ENCODE measurements at regions not wholly inside any gene's neighbourhood (a gene's known extent, or its start where the extent isn't known, plus 50 kb on each side); places are given as distances from the start of the nearest gene placed in this dataset.
"Not testable (repeated sequence)": the region's sequence is repeated elsewhere in the genome, so short reads cannot be mapped to it uniquely, and the experiment has no call there.

DNA sequence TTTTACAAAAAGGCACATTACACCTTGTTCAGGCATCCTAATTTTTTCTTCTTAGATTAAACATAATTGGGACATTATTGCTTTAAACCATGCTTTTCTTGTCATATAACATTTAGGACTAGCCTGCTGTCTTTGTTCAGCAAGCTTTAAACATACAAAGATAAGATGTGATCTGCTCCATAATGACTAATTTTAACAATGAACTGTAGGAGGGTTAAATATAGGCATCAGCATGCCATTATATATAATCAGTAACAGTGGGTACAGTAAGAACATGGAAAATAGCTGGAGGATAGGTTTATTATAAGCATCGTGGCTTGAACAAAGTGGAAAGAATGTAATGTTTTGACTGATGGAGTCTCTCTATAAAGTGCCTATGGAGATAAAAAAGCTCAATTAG lies 661.7 kb downstream of the SLITRK6 start:
- Histone ChIP-seq H3K27me3 (no peaks in the 10 kb centered on the region), H3K4me3 (no peak overlapping the region), H3K4me1 (no peaks in the 10 kb centered on the region), H3K9ac (ENCODE audit: low read depth in 2 of 2, low read length in 2 of 2) (no peak overlapping the region), H3K9me3 (no peaks in the 10 kb centered on the region), H3K36me3 (no peaks in the 10 kb centered on the region), H3K27ac (no peak overlapping the region)
- intact Hi-C loops (cut with DNase I) = no loop called here
- TF ChIP-seq, protein P1, sequence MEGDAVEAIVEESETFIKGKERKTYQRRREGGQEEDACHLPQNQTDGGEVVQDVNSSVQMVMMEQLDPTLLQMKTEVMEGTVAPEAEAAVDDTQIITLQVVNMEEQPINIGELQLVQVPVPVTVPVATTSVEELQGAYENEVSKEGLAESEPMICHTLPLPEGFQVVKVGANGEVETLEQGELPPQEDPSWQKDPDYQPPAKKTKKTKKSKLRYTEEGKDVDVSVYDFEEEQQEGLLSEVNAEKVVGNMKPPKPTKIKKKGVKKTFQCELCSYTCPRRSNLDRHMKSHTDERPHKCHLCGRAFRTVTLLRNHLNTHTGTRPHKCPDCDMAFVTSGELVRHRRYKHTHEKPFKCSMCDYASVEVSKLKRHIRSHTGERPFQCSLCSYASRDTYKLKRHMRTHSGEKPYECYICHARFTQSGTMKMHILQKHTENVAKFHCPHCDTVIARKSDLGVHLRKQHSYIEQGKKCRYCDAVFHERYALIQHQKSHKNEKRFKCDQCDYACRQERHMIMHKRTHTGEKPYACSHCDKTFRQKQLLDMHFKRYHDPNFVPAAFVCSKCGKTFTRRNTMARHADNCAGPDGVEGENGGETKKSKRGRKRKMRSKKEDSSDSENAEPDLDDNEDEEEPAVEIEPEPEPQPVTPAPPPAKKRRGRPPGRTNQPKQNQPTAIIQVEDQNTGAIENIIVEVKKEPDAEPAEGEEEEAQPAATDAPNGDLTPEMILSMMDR (IDR thresholded peaks at IDR 0.05) = no peak
- DNase-seq = no peak

DNA sequence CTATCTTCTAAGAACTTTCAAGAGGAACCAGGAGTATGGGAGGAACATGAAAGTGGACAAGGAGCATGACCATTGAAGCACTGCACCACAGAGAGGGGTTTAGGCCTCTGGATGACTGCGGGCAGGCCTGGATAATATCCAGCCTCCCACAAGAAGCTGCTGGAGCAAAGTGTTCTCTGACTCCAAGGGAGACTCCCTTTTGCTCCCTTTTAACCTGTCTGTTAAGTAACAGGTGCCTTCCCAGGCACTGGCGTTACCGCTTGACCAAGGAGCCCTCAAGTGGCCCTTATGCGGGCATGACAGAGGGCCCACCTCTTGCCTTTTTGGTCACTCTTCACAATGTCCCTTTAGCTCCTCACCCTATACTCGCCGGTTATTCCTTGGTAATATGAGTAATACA lies 666.2 kb downstream of the SLITRK6 start:
- no peak overlapping the region for H3K4me3 ChIP-seq
- no peaks in the 10 kb centered on the region for H3K27me3 ChIP-seq
- no peaks in the 10 kb centered on the region for H3K4me1 ChIP-seq
- intact Hi-C loops (cut with DNase I) = no loop called here
- no peaks in the 10 kb centered on the region for H3K36me3 ChIP-seq
- H3K9me3 ChIP-seq = no peaks in the 10 kb centered on the region
- no peak overlapping the region for H3K9ac ChIP-seq (ENCODE audit: low read depth in 2 of 2, low read length in 2 of 2)
- TF ChIP-seq, protein P1 (IDR thresholded peaks at IDR 0.05) = no peak
- H3K27ac ChIP-seq = no peak overlapping the region
- no peak for DNase-seq

DNA sequence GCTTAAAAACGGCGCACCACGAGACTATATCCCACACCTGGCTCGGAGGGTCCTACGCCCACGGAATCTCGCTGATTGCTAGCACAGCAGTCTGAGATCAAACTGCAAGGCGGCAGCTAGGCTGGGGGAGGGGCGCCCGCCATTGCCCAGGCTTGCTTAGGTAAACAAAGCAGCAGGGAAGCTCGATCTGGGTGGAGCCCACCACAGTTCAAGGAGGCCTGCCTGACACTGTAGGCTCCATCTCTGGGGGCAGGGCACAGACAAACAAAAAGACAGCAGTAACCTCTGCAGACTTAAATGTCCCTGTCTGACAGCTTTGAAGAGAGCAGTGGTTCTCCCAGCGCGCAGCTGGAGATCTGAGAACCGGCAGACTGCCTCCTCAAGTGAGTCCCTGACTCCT lies 675.7 kb downstream of the SLITRK6 start:
- intact Hi-C loops (cut with DNase I); H3K27ac ChIP-seq; H3K36me3 ChIP-seq: not testable (repeated sequence)

DNA sequence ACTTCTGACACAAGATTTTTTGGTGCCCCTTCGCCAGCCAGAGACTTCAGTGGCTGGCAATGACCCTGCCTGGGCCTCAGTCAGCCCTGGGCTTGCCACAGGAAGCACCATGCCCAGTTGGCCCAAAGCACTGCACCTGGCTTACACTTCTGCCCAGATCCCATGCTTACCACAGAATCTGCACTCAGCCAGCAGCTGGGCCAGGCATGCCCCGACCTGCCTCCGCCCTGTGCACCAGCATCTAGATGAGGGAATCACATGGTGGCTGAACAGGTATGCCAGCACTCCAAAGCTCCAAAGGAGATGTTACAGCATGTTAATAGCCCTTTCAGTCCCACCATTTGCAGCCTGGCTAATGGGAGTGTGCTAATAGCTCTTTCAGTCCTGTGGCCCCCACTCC lies 690.9 kb downstream of the SLITRK6 start:
- Histone ChIP-seq H3K27ac (no peak overlapping the region), H3K9ac (ENCODE audit: low read depth in 2 of 2, low read length in 2 of 2) (no peak overlapping the region), H3K36me3 (no peaks in the 10 kb centered on the region), H3K27me3 (no peaks in the 10 kb centered on the region), H3K4me1 (no peaks in the 10 kb centered on the region), H3K9me3 (no peaks in the 10 kb centered on the region), H3K4me3 (no peak overlapping the region)
- TF ChIP-seq, protein P1 (IDR thresholded peaks at IDR 0.05) = no peak
- no peak for DNase-seq
- intact Hi-C loops (cut with DNase I) = no loop called here

More for the DNA sequence above, 675.7 kb downstream of the SLITRK6 start:
- H3K9ac ChIP-seq (ENCODE audit: low read depth in 2 of 2, low read length in 2 of 2); H3K4me1 ChIP-seq; H3K27me3 ChIP-seq; H3K9me3 ChIP-seq; H3K4me3 ChIP-seq; DNase-seq: not testable (repeated sequence)

DNA sequence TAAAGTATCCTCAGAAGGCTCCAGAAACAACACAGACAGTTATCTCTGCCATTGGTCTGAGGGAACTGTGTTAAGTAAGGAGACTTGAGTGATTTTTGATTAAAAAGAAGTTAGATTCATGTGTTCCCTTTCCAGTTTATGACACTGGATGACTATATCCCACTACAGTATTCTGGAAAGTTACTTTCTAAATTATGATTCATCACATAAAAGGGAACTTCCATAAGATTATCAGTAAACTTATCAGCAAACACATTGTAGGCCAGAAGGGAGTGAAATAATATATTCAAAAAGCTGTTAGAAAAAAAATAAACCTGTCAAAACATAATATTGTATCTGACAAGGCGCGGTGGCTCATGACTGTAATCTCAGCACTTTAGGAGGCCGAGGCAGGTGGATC lies 700.0 kb downstream of the SLITRK6 start:
- Histone ChIP-seq H3K27me3 (no peaks in the 10 kb centered on the region), H3K4me1 (no peaks in the 10 kb centered on the region), H3K9ac (ENCODE audit: low read depth in 2 of 2, low read length in 2 of 2) (no peak overlapping the region), H3K4me3 (no peak overlapping the region), H3K36me3 (no peaks in the 10 kb centered on the region), H3K9me3 (no peaks in the 10 kb centered on the region), H3K27ac (no peak overlapping the region)
- TF ChIP-seq, protein P1 (IDR thresholded peaks at IDR 0.05) = no peak
- intact Hi-C loops (cut with DNase I) = no loop called here
- no peak for DNase-seq

DNA sequence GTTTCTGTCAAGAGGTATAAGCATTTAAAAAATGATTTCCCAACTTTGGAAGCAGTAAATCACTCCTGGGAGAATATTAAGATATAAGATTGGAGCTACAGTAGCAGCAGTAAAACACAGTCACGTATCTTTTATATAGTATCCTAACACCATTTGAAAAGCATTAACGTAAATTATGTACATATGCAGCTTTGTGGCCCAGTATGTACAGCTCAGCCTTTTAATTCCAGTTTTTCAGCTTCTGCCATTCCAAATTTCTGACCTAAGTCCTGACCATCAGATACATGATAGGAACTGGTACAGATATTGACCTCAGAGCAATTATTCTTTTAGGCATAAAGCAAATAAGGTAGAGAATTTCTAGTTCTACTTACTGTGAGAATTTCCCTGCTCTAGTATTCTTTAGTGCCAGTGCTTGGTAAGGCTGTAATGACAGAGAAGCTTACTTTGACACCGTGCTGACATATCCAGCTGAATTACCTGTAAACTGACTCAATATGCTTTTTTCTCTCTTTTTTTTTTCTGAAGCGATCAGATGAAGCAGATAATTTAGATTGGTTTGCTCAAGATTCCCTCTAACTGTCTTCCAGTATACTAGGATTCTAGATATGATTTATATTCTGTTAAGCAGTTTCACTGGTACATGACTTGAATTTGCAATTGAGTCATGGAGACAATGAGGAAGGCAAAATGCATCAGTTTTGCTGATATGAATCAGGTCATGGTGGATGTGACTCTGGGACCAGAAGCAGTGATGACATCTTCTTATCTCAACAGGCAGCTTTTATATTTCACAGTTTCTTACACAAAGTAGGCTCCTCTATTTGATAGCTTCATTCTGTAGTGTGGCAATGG lies 703.6 kb downstream of the SLITRK6 start:
- TF ChIP-seq, protein P1 (IDR thresholded peaks at IDR 0.05) = no peak
- no peak for DNase-seq
- H3K4me3 ChIP-seq = no peak overlapping the region
- no peak overlapping the region for H3K9ac ChIP-seq (ENCODE audit: low read depth in 2 of 2, low read length in 2 of 2)
- H3K36me3 ChIP-seq = no peaks in the 10 kb centered on the region
- no peaks in the 10 kb centered on the region for H3K27me3 ChIP-seq
- no peaks in the 10 kb centered on the region for H3K4me1 ChIP-seq
- intact Hi-C loops (cut with DNase I) = no loop called here
- H3K9me3 ChIP-seq = no peaks in the 10 kb centered on the region
- no peak overlapping the region for H3K27ac ChIP-seq
